Endodermal cell (in vitro differentiated cells): ENCODE measurements at regions not wholly inside any gene's neighbourhood (a gene's known extent, or its start where the extent isn't known, plus 50 kb on each side); places are given as distances from the start of the nearest gene placed in this dataset.

ENCODE experiments used
- DNase-seq: peaks from one replicate; pipeline ENCODE4 v3.0.0-alpha.2; 2017
- H3K27ac ChIP-seq: 2 replicates; pipeline ENCODE4 v1.5.1; 2013; ENCODE audit warnings: mild to moderate bottlenecking, low read depth, low read length, moderate library complexity
- H3K27me3 ChIP-seq: 2 replicates; pipeline ENCODE4 v1.6.1; 2013; ENCODE audit warnings: mild to moderate bottlenecking, low read length, moderate library complexity; ENCODE audit not compliant: insufficient read depth, control insufficient read depth, poor library complexity, severe bottlenecking
- H3K36me3 ChIP-seq: 2 replicates; pipeline ENCODE4 v1.7.0; 2013; ENCODE audit warnings: mild to moderate bottlenecking, low read length, moderate library complexity; ENCODE audit not compliant: control insufficient read depth, insufficient read depth
- H3K4me1 ChIP-seq: one replicate; pipeline ENCODE4 v1.7.0; 2013; ENCODE audit warnings: low read length; ENCODE audit not compliant: control insufficient read depth, insufficient read depth
- H3K4me3 ChIP-seq: 2 replicates; pipeline ENCODE4 v1.5.1; 2013; ENCODE audit warnings: mild to moderate bottlenecking, low read length, moderate library complexity
- H3K9ac ChIP-seq: 2 replicates; pipeline ENCODE4 v1.6.1; 2013; ENCODE audit warnings: mild to moderate bottlenecking, low read length, moderate library complexity; ENCODE audit not compliant: poor library complexity, severe bottlenecking; ENCODE audit errors: extremely low read depth
- H3K9me3 ChIP-seq: 2 replicates; pipeline ENCODE4 v1.6.1; 2013; ENCODE audit warnings: mild to moderate bottlenecking, low read length, moderate library complexity; ENCODE audit not compliant: control insufficient read depth
- H3K27ac Mint-ChIP-seq: 2 replicates; pipeline ENCODE4 v1.8.0; 2020; ENCODE audit warnings: mixed read lengths
- H3K27me3 Mint-ChIP-seq: 2 replicates; pipeline ENCODE4 v1.8.0; 2021; ENCODE audit warnings: mild to moderate bottlenecking, mixed read lengths; ENCODE audit not compliant: insufficient read depth
- H3K36me3 Mint-ChIP-seq: 2 replicates; pipeline ENCODE4 v1.8.0; 2020; ENCODE audit warnings: low read depth, mixed read lengths
- H3K4me1 Mint-ChIP-seq: 2 replicates; pipeline ENCODE4 v1.8.0; 2020; ENCODE audit warnings: mixed read lengths
- H3K4me3 Mint-ChIP-seq: 2 replicates; pipeline ENCODE4 v1.8.0; 2020; ENCODE audit warnings: mild to moderate bottlenecking, moderate library complexity, mixed read lengths
- H3K9me3 Mint-ChIP-seq: 2 replicates; pipeline ENCODE4 v1.8.0; 2020; ENCODE audit warnings: mild to moderate bottlenecking, mixed read lengths
- WGBS, 2 experiments: methylation state at CpG; one replicate each; pipeline versions ENCODE4 v1.1.5 to v1.1.7; 2013; ENCODE audit warnings: missing lambda C conversion rate in 2 of 2, mixed read lengths in 1 of 2; ENCODE audit not compliant: insufficient coverage in 1 of 2, insufficient read length in 1 of 2; 5-methylcytosine and 5-hydroxymethylcytosine counted together
- TF ChIP-seq, protein P1 (sequence below): fragments of 200-600 bp; sonication (generic); conservative IDR thresholded peaks from 2 replicates; pipeline ENCODE4 v1.5.0; 2021; ENCODE audit warnings: antibody characterized with exemption, mild to moderate bottlenecking

DNA sequence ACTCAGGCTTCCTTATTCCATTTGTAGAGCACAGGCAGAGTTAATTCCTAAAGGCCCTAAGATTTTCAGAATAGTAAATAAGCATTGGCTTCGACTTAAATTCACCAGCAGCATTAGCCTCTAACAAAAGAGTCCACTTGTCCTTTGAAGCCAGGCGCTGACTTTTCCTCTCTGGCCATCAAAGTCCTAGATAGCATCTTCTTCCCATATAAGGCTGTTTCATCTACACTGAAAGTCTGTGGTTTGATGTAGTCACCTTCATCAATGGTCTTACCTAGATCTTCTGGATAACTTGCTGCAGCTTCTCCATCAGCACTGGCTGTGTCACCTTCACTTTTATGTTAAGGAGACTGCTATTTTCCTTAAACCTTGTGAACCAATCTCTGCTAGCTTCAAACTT, 118.3 kb upstream of the SOX6 start:
- Mint-ChIP-seq H3K9me3 (no peaks in the 10 kb centered on the region), H3K4me1 (no peaks in the 10 kb centered on the region), H3K27me3 (no peaks in the 10 kb centered on the region), H3K4me3 (no peak overlapping the region), H3K36me3 (no peaks in the 10 kb centered on the region), H3K27ac (no peak overlapping the region)
- H3K36me3 ChIP-seq = no peaks in the 10 kb centered on the region
- DNase-seq = no peak
- no peaks in the 10 kb centered on the region for H3K9me3 ChIP-seq
- 91 to 92% methylated on average over 2 of the region's 2 CpGs for WGBS, 2 experiments
- no peak overlapping the region for H3K4me3 ChIP-seq
- H3K27me3 ChIP-seq = no peaks in the 10 kb centered on the region
- no peak overlapping the region for H3K27ac ChIP-seq
- H3K4me1 ChIP-seq = no peaks in the 10 kb centered on the region
- no peak overlapping the region for H3K9ac ChIP-seq
- TF ChIP-seq, protein P1, sequence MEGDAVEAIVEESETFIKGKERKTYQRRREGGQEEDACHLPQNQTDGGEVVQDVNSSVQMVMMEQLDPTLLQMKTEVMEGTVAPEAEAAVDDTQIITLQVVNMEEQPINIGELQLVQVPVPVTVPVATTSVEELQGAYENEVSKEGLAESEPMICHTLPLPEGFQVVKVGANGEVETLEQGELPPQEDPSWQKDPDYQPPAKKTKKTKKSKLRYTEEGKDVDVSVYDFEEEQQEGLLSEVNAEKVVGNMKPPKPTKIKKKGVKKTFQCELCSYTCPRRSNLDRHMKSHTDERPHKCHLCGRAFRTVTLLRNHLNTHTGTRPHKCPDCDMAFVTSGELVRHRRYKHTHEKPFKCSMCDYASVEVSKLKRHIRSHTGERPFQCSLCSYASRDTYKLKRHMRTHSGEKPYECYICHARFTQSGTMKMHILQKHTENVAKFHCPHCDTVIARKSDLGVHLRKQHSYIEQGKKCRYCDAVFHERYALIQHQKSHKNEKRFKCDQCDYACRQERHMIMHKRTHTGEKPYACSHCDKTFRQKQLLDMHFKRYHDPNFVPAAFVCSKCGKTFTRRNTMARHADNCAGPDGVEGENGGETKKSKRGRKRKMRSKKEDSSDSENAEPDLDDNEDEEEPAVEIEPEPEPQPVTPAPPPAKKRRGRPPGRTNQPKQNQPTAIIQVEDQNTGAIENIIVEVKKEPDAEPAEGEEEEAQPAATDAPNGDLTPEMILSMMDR = no peak

DNA sequence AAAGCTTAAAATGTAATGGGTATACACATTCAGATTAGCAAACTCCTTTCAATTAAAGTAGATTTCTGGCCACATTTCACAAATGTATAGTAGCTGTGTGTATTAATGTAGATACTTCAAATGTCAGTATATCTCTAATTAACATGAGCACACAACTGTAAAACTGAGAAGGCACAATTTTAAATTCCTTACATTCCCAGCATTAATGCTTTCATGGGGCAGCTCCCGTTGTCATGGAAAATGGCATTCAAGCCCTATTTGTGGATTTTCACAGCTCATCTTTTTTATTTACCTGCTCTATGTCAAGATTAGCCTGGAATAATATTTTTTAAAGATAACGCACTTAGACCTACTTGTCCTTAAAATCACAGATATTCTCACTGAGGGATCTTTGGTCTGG, 113.6 kb upstream of the SOX6 start:
- no peaks in the 10 kb centered on the region for H3K36me3 Mint-ChIP-seq

DNA sequence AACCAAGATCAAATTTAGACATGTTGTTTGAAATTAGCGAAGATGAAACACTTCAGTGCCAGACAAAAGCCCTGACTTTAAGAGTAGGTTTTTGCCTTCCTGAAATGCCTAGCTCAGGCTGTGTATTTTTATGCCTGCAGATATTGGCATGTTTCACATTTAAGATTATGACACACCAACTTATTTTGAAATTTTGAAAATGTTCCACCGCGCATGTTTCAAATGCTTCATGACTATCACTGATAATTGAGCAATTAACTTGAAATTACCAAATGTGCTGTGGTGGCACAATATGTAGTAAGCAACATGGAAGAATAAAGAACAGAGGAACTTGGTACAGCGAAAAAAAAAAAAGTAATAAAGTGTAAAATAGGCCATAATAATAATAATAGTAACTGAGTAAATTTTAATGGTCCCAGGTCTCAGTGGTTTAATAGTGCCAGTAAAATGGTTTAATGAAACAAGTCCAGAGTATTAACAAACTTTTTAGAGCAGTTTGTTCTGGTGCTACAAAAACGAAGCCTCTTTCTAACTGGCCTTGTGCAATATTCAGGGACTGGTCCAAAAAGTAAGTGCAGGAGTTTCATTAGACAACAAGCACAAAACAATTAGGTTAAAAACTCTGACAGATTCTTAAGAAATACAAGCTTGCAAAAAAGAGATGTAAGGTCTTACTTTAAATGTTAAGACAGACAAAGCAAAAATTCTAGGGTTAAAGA, 112.5 kb upstream of the SOX6 start:
- WGBS, 2 experiments = 94 to 100% methylated on average over 1 to 4 of the region's 5 CpGs
- H3K27me3 Mint-ChIP-seq = no peaks in the 10 kb centered on the region
- TF ChIP-seq, protein P1 = no peak
- H3K4me1 Mint-ChIP-seq = no peaks in the 10 kb centered on the region
- no peak overlapping the region for H3K4me3 Mint-ChIP-seq
- no peaks in the 10 kb centered on the region for H3K36me3 ChIP-seq
- H3K4me3 ChIP-seq = no peak overlapping the region
- no peaks in the 10 kb centered on the region for H3K9me3 ChIP-seq
- no peak for DNase-seq
- H3K27ac Mint-ChIP-seq = no peak overlapping the region
- H3K4me1 ChIP-seq = no peaks in the 10 kb centered on the region
- no peaks in the 10 kb centered on the region for H3K27me3 ChIP-seq
- H3K27ac ChIP-seq = no peak overlapping the region
- H3K36me3 Mint-ChIP-seq = no peaks in the 10 kb centered on the region
- no peak overlapping the region for H3K9ac ChIP-seq
- H3K9me3 Mint-ChIP-seq = no peaks in the 10 kb centered on the region

More for the DNA sequence above, 113.6 kb upstream of the SOX6 start:
- no peak overlapping the region for H3K27ac ChIP-seq
- H3K36me3 ChIP-seq = no peaks in the 10 kb centered on the region
- H3K9ac ChIP-seq = no peak overlapping the region
- no peaks in the 10 kb centered on the region for H3K27me3 ChIP-seq
- DNase-seq = no peak
- WGBS, 2 experiments = 85% methylated on average over 2 of the region's 2 CpGs; no CpG with 5 or more reads in 1 of the 2 experiments
- Mint-ChIP-seq H3K9me3 (no peaks in the 10 kb centered on the region), H3K27me3 (no peaks in the 10 kb centered on the region), H3K4me3 (no peak overlapping the region), H3K27ac (no peak overlapping the region), H3K4me1 (no peaks in the 10 kb centered on the region)
- no peaks in the 10 kb centered on the region for H3K9me3 ChIP-seq
- no peaks in the 10 kb centered on the region for H3K4me1 ChIP-seq
- no peak overlapping the region for H3K4me3 ChIP-seq
- TF ChIP-seq, protein P1 = no peak
